ENCODE measurements at regions not wholly inside any gene's neighbourhood (a gene's known extent, or its start where the extent isn't known, plus 50 kb on each side); places are given as distances from the start of the nearest gene placed in this dataset.
"Not testable (repeated sequence)": the region's sequence is repeated elsewhere in the genome, so short reads cannot be mapped to it uniquely, and the experiment has no call there.

- Mint-ChIP-seq H3K27ac (no peak overlapping the region), H3K9me3 (no peaks in the 10 kb centered on the region), H3K4me1 (no peaks in the 10 kb centered on the region), H3K36me3 (no peaks in the 10 kb centered on the region), H3K4me3 (no peak overlapping the region), H3K27me3 (no peaks in the 10 kb centered on the region)
- DNase-seq (no peak), ATAC-seq (replicated peaks) (no peak)
These were observed 864.2 kb downstream of the TRHDE start for GRCh38 chr12:73136386-73136785.

- ATAC-seq (replicated peaks); DNase-seq; H3K9me3 Mint-ChIP-seq; H3K4me1 Mint-ChIP-seq; H3K27me3 Mint-ChIP-seq; H3K4me3 Mint-ChIP-seq; H3K36me3 Mint-ChIP-seq; H3K27ac Mint-ChIP-seq: not testable (repeated sequence)
These were observed 867.5 kb downstream of the TRHDE start for GRCh38 chr12:73139642-73140041.

GRCh38 chr12:73158341-73158740 is 886.2 kb downstream of the TRHDE start:
- H3K4me1 Mint-ChIP-seq, result no peaks in the 10 kb centered on the region

DNA sequence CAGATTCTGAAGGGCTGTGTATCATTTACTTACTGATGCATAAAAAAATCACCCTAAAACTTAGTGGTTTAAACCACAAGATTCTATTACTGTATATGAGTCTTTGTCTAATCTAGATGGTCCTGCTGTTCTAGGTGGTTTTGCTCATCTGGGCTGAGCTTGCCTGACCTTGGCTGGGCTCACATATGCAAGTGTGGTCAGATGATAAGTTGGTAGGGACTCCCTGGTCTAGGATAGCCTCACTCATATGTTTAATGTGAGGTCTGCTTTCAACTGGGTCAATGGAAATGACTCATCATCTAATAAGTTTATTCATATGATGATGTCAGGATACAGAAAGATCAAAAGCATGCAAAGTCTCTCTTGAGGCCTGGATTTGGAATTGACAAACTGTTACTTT is 887.8 kb downstream of the TRHDE start:
- H3K4me1 Mint-ChIP-seq, result no peaks in the 10 kb centered on the region
- DNase-seq (no peak), ATAC-seq (replicated peaks) (peak in 1 of 2 donors; percentile 27)
- no peak overlapping the region for H3K27ac Mint-ChIP-seq
- no peak overlapping the region for H3K4me3 Mint-ChIP-seq
- H3K36me3 Mint-ChIP-seq, result no peaks in the 10 kb centered on the region
- H3K27me3 Mint-ChIP-seq, result no peaks in the 10 kb centered on the region
- H3K9me3 Mint-ChIP-seq, result peaks cover 2% of the 10 kb centered on the region in 2 donors

More at GRCh38 chr12:73158341-73158740, 886.2 kb downstream of the TRHDE start:
- Mint-ChIP-seq H3K9me3 (peaks cover 2% of the 10 kb centered on the region in 2 donors), H3K27me3 (no peaks in the 10 kb centered on the region), H3K27ac (no peak overlapping the region), H3K36me3 (no peaks in the 10 kb centered on the region), H3K4me3 (no peak overlapping the region)
- ATAC-seq (replicated peaks) (no peak), DNase-seq (no peak)

- Mint-ChIP-seq H3K9me3 (peaks cover 2% of the 10 kb centered on the region in 2 donors), H3K4me1 (no peaks in the 10 kb centered on the region)
- ATAC-seq (replicated peaks), result no peak
These were observed 889.8 kb downstream of the TRHDE start for GRCh38 chr12:73161970-73162369.

DNA sequence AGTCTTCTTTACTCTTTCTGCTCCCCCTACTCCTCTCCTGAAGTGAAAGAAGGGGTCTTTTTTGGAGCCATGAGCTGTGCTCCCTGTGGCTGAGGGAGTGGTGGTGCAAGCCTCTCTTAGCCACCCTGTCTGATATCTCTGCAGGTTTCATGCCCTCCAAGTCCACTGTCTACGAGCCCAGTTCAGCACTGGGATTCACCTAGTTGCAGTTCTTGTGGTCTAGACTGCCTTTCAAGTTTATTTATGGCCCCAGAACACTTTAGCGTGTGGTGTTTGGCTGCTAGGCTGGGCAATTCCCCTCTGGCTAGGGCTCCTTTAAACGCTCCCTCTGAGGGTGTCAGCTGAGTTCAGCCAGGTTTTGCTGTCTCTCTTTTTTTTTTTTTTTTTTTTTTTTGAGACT is 908.6 kb downstream of the TRHDE start:
- Mint-ChIP-seq H3K36me3 (peaks cover 0 to 2% of the 10 kb centered on the region in 2 donors), H3K27me3 (no peaks in the 10 kb centered on the region)
- no peak for ATAC-seq (replicated peaks)

More at GRCh38 chr12:73161970-73162369, 889.8 kb downstream of the TRHDE start:
- Mint-ChIP-seq H3K27ac (no peak overlapping the region), H3K36me3 (no peaks in the 10 kb centered on the region), H3K27me3 (no peaks in the 10 kb centered on the region), H3K4me3 (no peak overlapping the region)
- no peak for DNase-seq

GRCh38 chr12:73181244-73181643 is 909.1 kb downstream of the TRHDE start:
- H3K4me3 Mint-ChIP-seq, result no peak overlapping the region

More for the DNA sequence above, 908.6 kb downstream of the TRHDE start:
- peaks cover 14 to 16% of the 10 kb centered on the region in 2 donors for H3K9me3 Mint-ChIP-seq
- no peak for DNase-seq
- no peak overlapping the region for H3K27ac Mint-ChIP-seq
- H3K4me1 Mint-ChIP-seq, result no peaks in the 10 kb centered on the region
- no peak overlapping the region for H3K4me3 Mint-ChIP-seq

GRCh38 chr12:73185403-73185802 is 913.2 kb downstream of the TRHDE start:
- Mint-ChIP-seq H3K27me3 (no peaks in the 10 kb centered on the region), H3K4me1 (no peaks in the 10 kb centered on the region), H3K36me3 (peaks cover 0 to 2% of the 10 kb centered on the region in 2 donors), H3K27ac (no peak overlapping the region), H3K4me3 (no peak overlapping the region), H3K9me3 (peaks cover 21 to 22% of the 10 kb centered on the region in 2 donors)
- no peak for DNase-seq
- ATAC-seq (replicated peaks), result no peak

More at GRCh38 chr12:73181244-73181643, 909.1 kb downstream of the TRHDE start:
- Mint-ChIP-seq H3K9me3 (peaks cover 16 to 18% of the 10 kb centered on the region in 2 donors), H3K27me3 (no peaks in the 10 kb centered on the region), H3K27ac (no peak overlapping the region), H3K4me1 (no peaks in the 10 kb centered on the region), H3K36me3 (peaks cover 0 to 2% of the 10 kb centered on the region in 2 donors)
- DNase-seq, result no peak
- no peak for ATAC-seq (replicated peaks)

- Mint-ChIP-seq H3K4me1 (no peaks in the 10 kb centered on the region), H3K27ac (no peak overlapping the region), H3K4me3 (no peak overlapping the region), H3K27me3 (no peaks in the 10 kb centered on the region), H3K9me3 (peaks cover 19 to 22% of the 10 kb centered on the region in 2 donors), H3K36me3 (peaks cover 0 to 2% of the 10 kb centered on the region in 2 donors)
- no peak for DNase-seq
- no peak for ATAC-seq (replicated peaks)
These were observed 914.1 kb downstream of the TRHDE start for GRCh38 chr12:73186272-73186671.

DNA sequence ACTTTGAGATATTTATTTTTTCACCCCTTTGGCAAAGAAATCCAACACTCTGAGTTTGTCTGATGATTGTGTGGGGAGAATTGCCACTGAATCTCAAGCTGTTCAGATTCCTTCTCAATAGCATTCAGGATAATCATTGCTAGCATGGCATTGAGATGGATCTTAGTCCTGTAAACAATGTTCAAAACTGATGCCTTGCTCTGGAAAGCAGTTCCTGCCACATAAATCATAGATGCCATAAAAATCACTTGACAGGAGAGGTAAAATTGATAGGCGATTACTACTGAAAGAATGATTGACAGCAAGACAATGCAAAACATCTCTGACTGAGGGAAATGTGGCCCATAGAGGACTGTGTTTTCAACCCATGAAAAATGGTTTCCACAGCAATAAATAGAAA is 915.6 kb downstream of the TRHDE start:
- ATAC-seq (replicated peaks) (no peak), DNase-seq (no peak)
- Mint-ChIP-seq H3K4me3 (no peak overlapping the region), H3K9me3 (peaks cover 19 to 22% of the 10 kb centered on the region in 2 donors), H3K36me3 (peaks cover 0 to 2% of the 10 kb centered on the region in 2 donors), H3K27ac (no peak overlapping the region), H3K4me1 (no peaks in the 10 kb centered on the region), H3K27me3 (no peaks in the 10 kb centered on the region)

GRCh38 chr12:73210548-73211204 is 938.5 kb downstream of the TRHDE start:
- no peak for ATAC-seq (replicated peaks)
- no peak overlapping the region for H3K27ac Mint-ChIP-seq

DNA sequence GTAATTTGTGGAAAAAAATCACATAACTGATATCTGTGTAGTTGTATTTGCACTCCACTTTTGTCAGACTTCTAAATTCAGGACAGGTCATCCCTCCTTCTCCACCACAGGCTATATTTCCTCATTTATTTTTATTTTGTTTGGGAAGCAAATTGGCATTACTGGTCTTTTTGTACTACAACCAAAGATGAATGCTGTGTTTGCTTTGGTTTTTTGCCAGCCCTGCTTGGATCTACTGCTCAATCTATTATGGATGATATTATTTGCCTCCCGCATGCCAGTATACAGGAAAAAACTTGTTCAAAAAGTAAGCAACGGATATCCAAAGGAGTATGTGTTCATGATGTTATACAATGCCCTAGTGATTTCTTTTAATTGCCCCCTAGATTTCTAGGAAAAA is 948.8 kb downstream of the TRHDE start:
- ATAC-seq (replicated peaks) (no peak), DNase-seq (no peak)
- H3K27me3 Mint-ChIP-seq, result no peaks in the 10 kb centered on the region
- H3K9me3 Mint-ChIP-seq, result peaks cover 0 to 2% of the 10 kb centered on the region in 2 donors
- H3K27ac Mint-ChIP-seq, result no peak overlapping the region
- no peaks in the 10 kb centered on the region for H3K4me1 Mint-ChIP-seq
- no peaks in the 10 kb centered on the region for H3K36me3 Mint-ChIP-seq
- no peak overlapping the region for H3K4me3 Mint-ChIP-seq

More at GRCh38 chr12:73210548-73211204, 938.5 kb downstream of the TRHDE start:
- H3K4me3 Mint-ChIP-seq, result no peak overlapping the region
- no peaks in the 10 kb centered on the region for H3K36me3 Mint-ChIP-seq
- H3K4me1 Mint-ChIP-seq, result no peaks in the 10 kb centered on the region
- DNase-seq, result no peak
- H3K9me3 Mint-ChIP-seq, result peaks cover 0 to 2% of the 10 kb centered on the region in 2 donors
- H3K27me3 Mint-ChIP-seq, result no peaks in the 10 kb centered on the region

GRCh38 chr12:73221398-73221797 is 949.2 kb downstream of the TRHDE start:
- ATAC-seq (replicated peaks), result no peak
- H3K27ac Mint-ChIP-seq, result no peak overlapping the region
- H3K9me3 Mint-ChIP-seq, result peaks cover 0 to 2% of the 10 kb centered on the region in 2 donors
- no peaks in the 10 kb centered on the region for H3K4me1 Mint-ChIP-seq
- H3K4me3 Mint-ChIP-seq, result no peak overlapping the region
- no peaks in the 10 kb centered on the region for H3K27me3 Mint-ChIP-seq
- DNase-seq, result no peak
- no peaks in the 10 kb centered on the region for H3K36me3 Mint-ChIP-seq

GRCh38 chr12:73221836-73222235 is 949.7 kb downstream of the TRHDE start:
- Mint-ChIP-seq H3K27ac (no peak overlapping the region), H3K4me3 (no peak overlapping the region), H3K27me3 (no peaks in the 10 kb centered on the region)

DNA sequence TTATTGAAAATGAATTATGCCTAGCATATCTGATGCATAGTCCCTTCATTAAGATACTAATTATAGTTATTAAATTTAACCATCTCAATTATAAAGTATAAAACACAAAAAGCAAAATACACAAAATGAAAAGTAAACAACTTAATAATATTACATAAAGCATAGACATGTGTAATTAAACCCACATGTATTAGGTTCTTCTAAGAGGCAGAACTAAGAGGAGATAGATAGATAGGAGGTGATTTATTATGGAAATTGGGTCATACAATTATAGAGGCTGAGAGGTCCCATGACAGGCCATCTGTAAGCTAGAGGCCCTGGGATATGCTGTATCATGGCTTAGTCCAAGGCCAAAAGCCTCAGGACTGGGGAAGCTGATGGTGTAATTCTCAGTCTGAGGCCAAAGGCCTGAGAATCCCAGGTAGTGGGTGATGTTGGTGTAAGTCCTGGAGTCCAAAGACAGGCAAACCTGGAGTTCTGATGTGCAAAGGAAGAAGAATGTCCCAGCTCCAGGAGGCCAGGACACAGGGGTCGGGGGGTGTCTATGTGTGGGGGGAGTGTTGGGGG is 953.3 kb downstream of the TRHDE start:
- Mint-ChIP-seq H3K4me3 (no peak overlapping the region), H3K27me3 (no peaks in the 10 kb centered on the region), H3K27ac (no peak overlapping the region), H3K36me3 (no peaks in the 10 kb centered on the region), H3K4me1 (no peaks in the 10 kb centered on the region), H3K9me3 (peaks cover 0 to 3% of the 10 kb centered on the region in 2 donors)
- ATAC-seq (replicated peaks) (no peak), DNase-seq (no peak)

More at GRCh38 chr12:73221836-73222235, 949.7 kb downstream of the TRHDE start:
- ATAC-seq (replicated peaks) (peak; percentile 39 to 61), DNase-seq (no peak)
- Mint-ChIP-seq H3K36me3 (no peaks in the 10 kb centered on the region), H3K9me3 (peaks cover 0 to 2% of the 10 kb centered on the region in 2 donors), H3K4me1 (no peaks in the 10 kb centered on the region)
